Keratinocyte (primary cell): ENCODE measurements at regions not wholly inside any gene's neighbourhood (a gene's known extent, or its start where the extent isn't known, plus 50 kb on each side); places are given as distances from the start of the nearest gene placed in this dataset.

ENCODE experiments used
- DNase-seq: peaks from one replicate; pipeline ENCODE4 v3.0.0-alpha.2; 2011; ENCODE audit warnings: low read depth, missing footprints, low spot score
- FAIRE-seq: peaks from 2 replicates; lab custom pipeline; 2011; peaks lifted over from hg19 to GRCh38; lab: Jason Lieb, UNC
- H2AFZ ChIP-seq: 2 replicates; pipeline ENCODE4 v1.6.0; 2012; ENCODE audit warnings: low read length, control low read depth, inconsistent platforms; ENCODE audit not compliant: control insufficient read depth
- H3K27ac ChIP-seq: 2 replicates; pipeline ENCODE4 v1.5.1; 2011; ENCODE audit warnings: low read length; ENCODE audit not compliant: control insufficient read depth, insufficient read depth
- H3K27me3 ChIP-seq: 3 replicates; pipeline ENCODE4 v1.6.0; 2011; ENCODE audit warnings: low read length; ENCODE audit not compliant: control insufficient read depth, insufficient read depth; ENCODE audit errors: extremely low read depth
- H3K36me3 ChIP-seq, 2 experiments: 2 replicates in 1 of 2; 3 replicates in 1 of 2; pipeline ENCODE4 v1.5.1; 2011; ENCODE audit warnings: low read length in 2 of 2, mild to moderate bottlenecking in 1 of 2; ENCODE audit not compliant: control insufficient read depth in 2 of 2, insufficient read depth in 2 of 2; ENCODE audit errors: extremely low read depth in 1 of 2
- H3K4me1 ChIP-seq: 3 replicates; pipeline ENCODE4 v1.5.1; 2011; ENCODE audit warnings: low read length; ENCODE audit not compliant: control insufficient read depth, insufficient read depth; ENCODE audit errors: extremely low read depth
- H3K4me2 ChIP-seq: 3 replicates; pipeline ENCODE4 v1.6.0; 2011; ENCODE audit warnings: low read depth, low read length; ENCODE audit not compliant: control insufficient read depth, insufficient read depth; ENCODE audit errors: extremely low read depth
- H3K4me3 ChIP-seq, 3 experiments: fragments of 200-600 bp in 1 of 3; sonication (generic) in 1 of 3; 2 replicates in 2 of 3; 3 replicates in 1 of 3; pipeline ENCODE4 v1.5.1; 2011 to 2016; ENCODE audit warnings: low read length in 3 of 3, mild to moderate bottlenecking in 3 of 3, control low read depth in 2 of 3, inconsistent platforms in 1 of 3, low read depth in 1 of 3, mixed read lengths in 1 of 3, mixed run types in 1 of 3, moderate library complexity in 1 of 3; ENCODE audit not compliant: control insufficient read depth in 2 of 3, insufficient read depth in 2 of 3; ENCODE audit errors: extremely low read depth in 1 of 3
- H3K79me2 ChIP-seq: 2 replicates; pipeline ENCODE4 v1.6.0; 2012; ENCODE audit warnings: low read length; ENCODE audit not compliant: control insufficient read depth, insufficient read depth
- H3K9ac ChIP-seq: 3 replicates; pipeline ENCODE4 v1.6.0; 2011; ENCODE audit warnings: low read length; ENCODE audit not compliant: control insufficient read depth, insufficient read depth; ENCODE audit errors: extremely low read depth
- H3K9me1 ChIP-seq: 3 replicates; pipeline ENCODE4 v1.6.0; 2011; ENCODE audit warnings: low read length; ENCODE audit not compliant: control insufficient read depth, insufficient read depth; ENCODE audit errors: extremely low read depth
- H3K9me3 ChIP-seq: 2 replicates; pipeline ENCODE4 v1.5.1; 2012; ENCODE audit warnings: low read depth, low read length; ENCODE audit not compliant: control insufficient read depth
- H4K20me1 ChIP-seq: 3 replicates; pipeline ENCODE4 v1.6.0; 2011; ENCODE audit warnings: low read length; ENCODE audit not compliant: control insufficient read depth, insufficient read depth; ENCODE audit errors: extremely low read depth
- CTCF ChIP-seq, 3 experiments: IDR thresholded peaks in 1 of 3; conservative IDR thresholded peaks in 1 of 3; optimal IDR thresholded peaks in 1 of 3; 2 replicates in 2 of 3; 3 replicates in 1 of 3; pipeline versions ENCODE3 to v1.5.1; 2011; ENCODE audit warnings: low read length in 3 of 3, mild to moderate bottlenecking in 3 of 3, moderate library complexity in 2 of 3, control low read depth in 1 of 3, inconsistent platforms in 1 of 3; ENCODE audit not compliant: insufficient read depth in 2 of 3; ENCODE audit errors: extremely low read depth in 1 of 3
- EZH2 ChIP-seq: IDR thresholded peaks from one replicate; pipeline ENCODE4 v1.6.1; 2012; ENCODE audit warnings: inconsistent platforms, mild to moderate bottlenecking, low read length, moderate library complexity
- dilution Hi-C: fragments of 300-500 bp; cut with MboI; formaldehyde crosslinking; loops from one replicate; pipeline ENCODE4 v1.7.0; 2020; ENCODE audit warnings: low sequenced_read_pairs; ENCODE audit not compliant: extremely low pct_ligation_motif_present

- DNase-seq (no peak), FAIRE-seq (no peak)
- Histone ChIP-seq H3K9me3 (no peaks in the 10 kb centered on the region), H3K9ac (no peak overlapping the region), H3K4me1 (no peaks in the 10 kb centered on the region), H3K9me1 (no peaks in the 10 kb centered on the region), H2AFZ (no peak overlapping the region), H3K4me3 (no peak overlapping the region), H3K27ac (no peak overlapping the region), H3K36me3 (no peaks in the 10 kb centered on the region), H3K27me3 (no peaks in the 10 kb centered on the region), H4K20me1 (no peaks in the 10 kb centered on the region), H3K4me2 (no peak overlapping the region), H3K79me2 (no peaks in the 10 kb centered on the region)
- no peak for TF ChIP-seq CTCF (optimal IDR thresholded peaks at IDR 0.05 in 1 of 3, IDR thresholded peaks at IDR 0.05 in 1 of 3, conservative IDR thresholded peaks at IDR 0.05 in 1 of 3; ENCODE audit: extremely low read depth in 1 of 3, insufficient read depth in 2 of 3, low read length in 3 of 3)
- TF ChIP-seq EZH2 = no peak
- dilution Hi-C loops = no loop called here
These were observed 76.7 kb upstream of the SLC8A1 start for GRCh38 chr2:40528564-40528963.

- H3K4me1 ChIP-seq = no peaks in the 10 kb centered on the region
- H3K27ac ChIP-seq = no peak overlapping the region
- no peaks in the 10 kb centered on the region for H4K20me1 ChIP-seq
- H3K9me1 ChIP-seq = no peaks in the 10 kb centered on the region
- no peak overlapping the region for H2AFZ ChIP-seq
- H3K79me2 ChIP-seq = no peaks in the 10 kb centered on the region
- H3K4me3 ChIP-seq = no peak overlapping the region
- dilution Hi-C loops = no loop called here
- TF ChIP-seq EZH2 (no peak), CTCF (optimal IDR thresholded peaks at IDR 0.05 in 1 of 3, IDR thresholded peaks at IDR 0.05 in 1 of 3, conservative IDR thresholded peaks at IDR 0.05 in 1 of 3; ENCODE audit: extremely low read depth in 1 of 3, insufficient read depth in 2 of 3, low read length in 3 of 3) (no peak)
- FAIRE-seq (no peak), DNase-seq (no peak)
- no peak overlapping the region for H3K9ac ChIP-seq
- H3K27me3 ChIP-seq = no peaks in the 10 kb centered on the region
- no peaks in the 10 kb centered on the region for H3K9me3 ChIP-seq
- no peak overlapping the region for H3K4me2 ChIP-seq
- H3K36me3 ChIP-seq = no peaks in the 10 kb centered on the region
These were observed 79.5 kb upstream of the SLC8A1 start for GRCh38 chr2:40531359-40531758.
